SK-N-MC (cell line): ENCODE measurements at regions not wholly inside any gene's neighbourhood (a gene's known extent, or its start where the extent isn't known, plus 50 kb on each side); places are given as distances from the start of the nearest gene placed in this dataset.

ENCODE experiments used
- EZH2 ChIP-seq: fragments of 200-600 bp; sonication (generic); IDR thresholded peaks from one replicate; pipeline ENCODE4 v1.6.1; 2017; ENCODE audit warnings: antibody characterized with exemption
- FOXP2 ChIP-seq: optimal IDR thresholded peaks from 2 replicates; pipeline ENCODE3; 2011; ENCODE audit warnings: mild to moderate bottlenecking, moderate library complexity; ENCODE audit not compliant: insufficient read depth; ENCODE audit errors: extremely low read length, control extremely low read depth
- POLR2AphosphoS5 ChIP-seq: IDR thresholded peaks from 2 replicates; pipeline ENCODE4 v1.6.1; 2012; ENCODE audit warnings: mild to moderate bottlenecking, low read depth, low read length, borderline replicate concordance

DNA sequence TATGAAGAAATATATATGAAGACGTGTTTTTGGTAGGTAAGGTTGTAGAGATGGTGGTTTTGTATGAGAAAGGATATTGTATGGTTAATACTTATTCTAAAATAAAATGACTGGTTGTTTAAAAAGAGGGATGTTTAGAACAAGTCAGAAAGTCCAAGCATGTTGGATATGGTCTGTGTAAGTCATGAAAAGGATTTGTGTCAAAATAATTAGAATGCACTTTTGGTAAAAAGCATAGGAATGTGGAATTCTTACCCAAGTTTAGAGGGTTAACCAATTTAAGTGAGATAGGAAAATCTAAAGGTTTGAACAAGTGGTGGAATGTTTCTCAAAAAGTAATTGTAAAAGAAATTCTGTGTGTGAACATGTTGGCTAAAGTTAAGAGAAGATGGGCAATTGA is 1556.5 kb upstream of the C9orf72 start:
- TF ChIP-seq POLR2AphosphoS5 (no peak), EZH2 (no peak), FOXP2 (no peak)
